Neural cell (in vitro differentiated cells): ENCODE measurements at regions not wholly inside any gene's neighbourhood (a gene's known extent, or its start where the extent isn't known, plus 50 kb on each side); places are given as distances from the start of the nearest gene placed in this dataset.

Source experiments
- CTCF ChIP-seq: fragments of 450-650 bp; IDR thresholded peaks from 2 replicates; pipeline ENCODE4 v1.5.1; 2014; ENCODE audit warnings: antibody characterized with exemption, mild to moderate bottlenecking, moderate library complexity; ENCODE audit not compliant: poor library complexity, severe bottlenecking
- POLR2AphosphoS5 ChIP-seq: IDR thresholded peaks from 2 replicates; pipeline ENCODE4 v1.6.1; 2012

GRCh38 chr7:20280475-20281351 lies 50.0 kb upstream of the ITGB8 start:
- TF ChIP-seq CTCF (no peak), POLR2AphosphoS5 (peak; percentile 29)
